HG02759 (cell line): ENCODE measurements at regions not wholly inside any gene's neighbourhood (a gene's known extent, or its start where the extent isn't known, plus 50 kb on each side); places are given as distances from the start of the nearest gene placed in this dataset.
"Not testable (repeated sequence)": the region's sequence is repeated elsewhere in the genome, so short reads cannot be mapped to it uniquely, and the experiment has no call there.

Experiments used
- ATAC-seq: cut with Tn5 transposase; IDR thresholded peaks from one replicate; pipeline ENCODE4 v1.9.1; 2021; ENCODE audit warnings: mild to moderate bottlenecking, moderate library complexity; ENCODE audit not compliant: unreplicated experiment

DNA sequence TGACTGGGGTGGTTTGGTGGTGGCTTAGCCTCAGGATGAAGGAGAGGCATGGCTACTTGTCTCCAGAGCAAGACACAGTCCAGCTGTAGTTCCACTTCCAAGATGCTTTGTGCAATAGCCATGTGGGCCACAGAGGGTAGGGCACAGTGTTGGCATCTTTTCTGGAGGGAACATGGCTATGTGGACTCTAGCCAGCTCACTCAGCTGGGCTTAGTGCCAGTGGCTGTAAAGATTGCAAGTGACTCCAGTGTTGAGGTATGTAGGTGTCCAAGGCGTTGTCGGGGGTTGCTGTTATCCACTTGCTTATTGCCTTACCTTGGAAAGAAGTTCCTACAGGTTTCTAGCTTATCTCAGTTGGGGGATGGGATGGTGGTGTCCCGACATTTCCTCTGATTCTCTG lies 233.4 kb downstream of the CD109 start:
- no peak for ATAC-seq

DNA sequence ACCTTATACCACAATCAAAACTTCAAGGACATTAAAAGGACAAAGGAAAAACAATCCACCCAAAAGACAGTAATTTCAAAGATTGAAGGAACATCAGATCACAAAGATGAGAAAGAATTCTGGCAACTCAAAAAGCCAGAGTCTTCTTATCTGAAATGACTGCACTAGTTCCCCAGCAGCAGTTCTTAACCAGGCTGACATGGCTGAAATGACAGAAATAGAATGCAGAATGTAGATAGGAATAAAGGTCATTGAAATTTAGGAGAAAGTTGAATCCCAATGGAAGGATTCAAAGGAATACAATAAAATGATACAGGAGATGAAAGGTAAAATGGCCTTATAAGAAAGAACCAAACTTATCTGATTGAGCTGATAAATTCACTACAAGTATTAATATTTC lies 231.4 kb downstream of the CD109 start:
- ATAC-seq, result no peak

DNA sequence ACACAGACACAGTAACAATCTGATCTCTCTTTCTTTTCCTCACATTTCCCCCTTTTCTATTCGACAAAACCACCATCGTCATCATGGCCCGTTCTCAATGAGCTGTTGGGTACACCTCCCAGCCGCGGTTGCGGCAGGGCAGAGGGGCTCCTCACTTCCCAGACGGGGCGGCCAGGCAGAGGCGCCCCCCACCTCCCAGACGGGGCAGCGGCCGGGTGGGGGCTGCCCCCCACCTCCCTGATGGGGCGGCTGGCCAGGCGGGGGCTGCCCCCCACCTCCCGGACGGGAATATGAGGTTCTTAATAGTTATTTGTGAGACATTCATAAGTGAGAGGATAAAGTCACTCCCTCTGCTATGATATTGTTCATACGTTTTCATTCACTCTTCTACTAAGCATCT lies 229.7 kb downstream of the CD109 start:
- ATAC-seq, result not testable (repeated sequence)

- no peak for ATAC-seq
Measured at GRCh38 chr6:73923905-73924485, 228.0 kb downstream of the CD109 start.

- ATAC-seq, result no peak
Measured at GRCh38 chr6:73903155-73903554, 207.2 kb downstream of the CD109 start.

GRCh38 chr6:73901986-73902385 lies 206.0 kb downstream of the CD109 start:
- ATAC-seq, result no peak

GRCh38 chr6:73901311-73901710 lies 205.3 kb downstream of the CD109 start:
- ATAC-seq, result no peak

- ATAC-seq, result no peak
Measured at GRCh38 chr6:73898599-73898998, 202.6 kb downstream of the CD109 start.

DNA sequence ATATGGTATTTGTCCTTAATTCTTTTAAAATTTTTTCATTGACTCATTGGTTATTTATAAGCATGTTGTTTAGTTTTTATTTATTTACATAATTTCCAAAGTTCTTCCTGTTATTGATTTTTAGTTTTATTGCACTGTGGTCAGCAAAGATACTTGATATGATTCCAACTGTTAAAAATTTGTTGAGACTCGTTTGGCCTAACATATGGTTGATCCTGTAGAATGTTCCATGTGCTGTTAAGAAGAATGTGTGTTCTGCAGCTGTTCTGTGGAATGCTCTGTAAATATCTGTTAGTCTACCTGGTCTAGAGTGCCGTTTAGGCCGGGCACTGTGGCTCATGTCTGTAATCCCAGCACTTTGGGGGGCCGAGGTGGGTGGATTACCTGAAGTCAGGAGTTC lies 197.7 kb downstream of the CD109 start:
- ATAC-seq, result no peak

GRCh38 chr6:73888050-73888449 lies 192.0 kb downstream of the CD109 start:
- no peak for ATAC-seq

- no peak for ATAC-seq
Measured at GRCh38 chr6:73885393-73885792, 189.4 kb downstream of the CD109 start.

- ATAC-seq, result no peak
Measured at GRCh38 chr6:73884540-73884939, 188.5 kb downstream of the CD109 start.

- ATAC-seq, result no peak
Measured at GRCh38 chr6:73879501-73880293, 183.7 kb downstream of the CD109 start.

GRCh38 chr6:73878403-73878802 lies 182.4 kb downstream of the CD109 start:
- ATAC-seq, result no peak
